GM12874 (cell line): ENCODE measurements at regions not wholly inside any gene's neighbourhood (a gene's known extent, or its start where the extent isn't known, plus 50 kb on each side); places are given as distances from the start of the nearest gene placed in this dataset.

ENCODE experiments used
- CTCF ChIP-seq: IDR thresholded peaks from 2 replicates; pipeline ENCODE4 v1.5.1; 2011; ENCODE audit warnings: low read depth, mild to moderate bottlenecking, control low read depth, low read length, moderate library complexity; ENCODE audit not compliant: insufficient read depth

GRCh38 chr1:38584448-38585355, 274.9 kb downstream of the RRAGC start:
- TF ChIP-seq CTCF: no peak

- TF ChIP-seq CTCF: no peak
Measured at GRCh38 chr1:38581396-38581795, 278.2 kb downstream of the RRAGC start.

- TF ChIP-seq CTCF: no peak
Measured at GRCh38 chr1:38580594-38580993, 279.0 kb downstream of the RRAGC start.

GRCh38 chr1:38579056-38579455, 280.5 kb downstream of the RRAGC start:
- TF ChIP-seq CTCF: no peak

- TF ChIP-seq CTCF: no peak
Measured at GRCh38 chr1:38578271-38578951, 281.2 kb downstream of the RRAGC start.

GRCh38 chr1:38577937-38578270, 281.7 kb downstream of the RRAGC start:
- TF ChIP-seq CTCF: no peak

- TF ChIP-seq CTCF: no peak
Measured at GRCh38 chr1:38577385-38577784, 282.2 kb downstream of the RRAGC start.
